Panc1 (cell line): ENCODE measurements at regions not wholly inside any gene's neighbourhood (a gene's known extent, or its start where the extent isn't known, plus 50 kb on each side); places are given as distances from the start of the nearest gene placed in this dataset.

Experiments
- POLR2AphosphoS5 ChIP-seq: IDR thresholded peaks from 2 replicates; pipeline ENCODE4 v1.6.1; 2012; ENCODE audit warnings: mild to moderate bottlenecking, low read depth, low read length, moderate library complexity
- TF ChIP-seq, protein P1 (sequence below): fragments of 450-650 bp; IDR thresholded peaks from 2 replicates; pipeline ENCODE4 v1.5.1; 2017; ENCODE audit warnings: mild to moderate bottlenecking
- TF ChIP-seq, protein P2 (sequence below), 2 experiments: IDR thresholded peaks; 2 replicates each; pipeline ENCODE4 v1.6.1; 2011 to 2012; ENCODE audit warnings: low read depth in 2 of 2, control low read depth in 1 of 2, low read length in 1 of 2, mild to moderate bottlenecking in 1 of 2, moderate library complexity in 1 of 2; ENCODE audit not compliant: insufficient read depth in 1 of 2

DNA sequence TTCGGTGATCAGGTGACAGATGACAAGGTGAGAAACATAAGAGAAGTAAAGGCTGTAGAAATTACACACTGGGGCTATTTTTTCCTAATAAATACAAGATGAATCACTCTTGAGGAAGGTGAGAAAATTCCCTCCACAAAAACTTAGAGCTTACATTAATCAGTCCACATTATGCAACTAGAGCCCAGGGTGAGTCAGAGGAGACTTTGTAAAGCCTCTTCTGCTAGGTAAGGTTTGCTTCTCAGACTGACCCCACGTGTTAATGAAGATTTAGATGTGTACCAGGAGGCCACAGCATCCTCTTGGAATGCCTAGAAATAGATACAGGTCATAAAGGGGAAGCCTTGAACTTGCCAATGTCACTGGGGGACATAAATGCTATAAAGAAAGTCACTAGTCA lies 396.0 kb upstream of the SMIM31 start:
- TF ChIP-seq, protein P1, sequence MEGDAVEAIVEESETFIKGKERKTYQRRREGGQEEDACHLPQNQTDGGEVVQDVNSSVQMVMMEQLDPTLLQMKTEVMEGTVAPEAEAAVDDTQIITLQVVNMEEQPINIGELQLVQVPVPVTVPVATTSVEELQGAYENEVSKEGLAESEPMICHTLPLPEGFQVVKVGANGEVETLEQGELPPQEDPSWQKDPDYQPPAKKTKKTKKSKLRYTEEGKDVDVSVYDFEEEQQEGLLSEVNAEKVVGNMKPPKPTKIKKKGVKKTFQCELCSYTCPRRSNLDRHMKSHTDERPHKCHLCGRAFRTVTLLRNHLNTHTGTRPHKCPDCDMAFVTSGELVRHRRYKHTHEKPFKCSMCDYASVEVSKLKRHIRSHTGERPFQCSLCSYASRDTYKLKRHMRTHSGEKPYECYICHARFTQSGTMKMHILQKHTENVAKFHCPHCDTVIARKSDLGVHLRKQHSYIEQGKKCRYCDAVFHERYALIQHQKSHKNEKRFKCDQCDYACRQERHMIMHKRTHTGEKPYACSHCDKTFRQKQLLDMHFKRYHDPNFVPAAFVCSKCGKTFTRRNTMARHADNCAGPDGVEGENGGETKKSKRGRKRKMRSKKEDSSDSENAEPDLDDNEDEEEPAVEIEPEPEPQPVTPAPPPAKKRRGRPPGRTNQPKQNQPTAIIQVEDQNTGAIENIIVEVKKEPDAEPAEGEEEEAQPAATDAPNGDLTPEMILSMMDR: no peak
- TF ChIP-seq POLR2AphosphoS5: no peak
- TF ChIP-seq, protein P2, sequence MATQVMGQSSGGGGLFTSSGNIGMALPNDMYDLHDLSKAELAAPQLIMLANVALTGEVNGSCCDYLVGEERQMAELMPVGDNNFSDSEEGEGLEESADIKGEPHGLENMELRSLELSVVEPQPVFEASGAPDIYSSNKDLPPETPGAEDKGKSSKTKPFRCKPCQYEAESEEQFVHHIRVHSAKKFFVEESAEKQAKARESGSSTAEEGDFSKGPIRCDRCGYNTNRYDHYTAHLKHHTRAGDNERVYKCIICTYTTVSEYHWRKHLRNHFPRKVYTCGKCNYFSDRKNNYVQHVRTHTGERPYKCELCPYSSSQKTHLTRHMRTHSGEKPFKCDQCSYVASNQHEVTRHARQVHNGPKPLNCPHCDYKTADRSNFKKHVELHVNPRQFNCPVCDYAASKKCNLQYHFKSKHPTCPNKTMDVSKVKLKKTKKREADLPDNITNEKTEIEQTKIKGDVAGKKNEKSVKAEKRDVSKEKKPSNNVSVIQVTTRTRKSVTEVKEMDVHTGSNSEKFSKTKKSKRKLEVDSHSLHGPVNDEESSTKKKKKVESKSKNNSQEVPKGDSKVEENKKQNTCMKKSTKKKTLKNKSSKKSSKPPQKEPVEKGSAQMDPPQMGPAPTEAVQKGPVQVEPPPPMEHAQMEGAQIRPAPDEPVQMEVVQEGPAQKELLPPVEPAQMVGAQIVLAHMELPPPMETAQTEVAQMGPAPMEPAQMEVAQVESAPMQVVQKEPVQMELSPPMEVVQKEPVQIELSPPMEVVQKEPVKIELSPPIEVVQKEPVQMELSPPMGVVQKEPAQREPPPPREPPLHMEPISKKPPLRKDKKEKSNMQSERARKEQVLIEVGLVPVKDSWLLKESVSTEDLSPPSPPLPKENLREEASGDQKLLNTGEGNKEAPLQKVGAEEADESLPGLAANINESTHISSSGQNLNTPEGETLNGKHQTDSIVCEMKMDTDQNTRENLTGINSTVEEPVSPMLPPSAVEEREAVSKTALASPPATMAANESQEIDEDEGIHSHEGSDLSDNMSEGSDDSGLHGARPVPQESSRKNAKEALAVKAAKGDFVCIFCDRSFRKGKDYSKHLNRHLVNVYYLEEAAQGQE (IDR thresholded peaks at IDR 0.05; ENCODE audit: insufficient read depth in 1 of 2, low read depth in 2 of 2, low read length in 1 of 2): no peak
